WTC11 (cell line): ENCODE measurements at regions not wholly inside any gene's neighbourhood (a gene's known extent, or its start where the extent isn't known, plus 50 kb on each side); places are given as distances from the start of the nearest gene placed in this dataset.

Experiments used
- ATAC-seq: fragments of 200-7000 bp; cut with Tn5 transposase; 2 replicates; pipeline ENCODE4 v1.10.0; 2021; ENCODE audit warnings: mild to moderate bottlenecking, moderate library complexity
- CTCF ChIA-PET: fragments of 300-600 bp; sonication (Branson Sonifier 250); formaldehyde crosslinking; loops from one replicate; lab custom pipeline; 2021; ENCODE audit warnings: antibody characterized with exemption; lab: Charles Lee
- POLR2A ChIA-PET: fragments of 350-600 bp; sonication (Branson Sonifier 250); formaldehyde crosslinking; loops from one replicate; lab custom pipeline; 2021; ENCODE audit warnings: antibody characterized with exemption; lab: Charles Lee
- DNase-seq: peaks from one replicate; pipeline ENCODE4 v3.0.0; 2021; ENCODE audit warnings: low spot score
- H3K27ac Mint-ChIP-seq: 2 replicates; pipeline ENCODE4 v1.8.0; 2021; ENCODE audit warnings: mixed read lengths
- H3K27me3 Mint-ChIP-seq: 2 replicates; pipeline ENCODE4 v1.8.0; 2021; ENCODE audit warnings: low read depth, mild to moderate bottlenecking, moderate library complexity, mixed read lengths
- H3K36me3 Mint-ChIP-seq: 2 replicates; pipeline ENCODE4 v1.8.0; 2021; ENCODE audit warnings: mixed read lengths
- H3K4me1 Mint-ChIP-seq: 2 replicates; pipeline ENCODE4 v1.8.0; 2022; ENCODE audit warnings: mixed read lengths
- H3K4me3 Mint-ChIP-seq: 2 replicates; pipeline ENCODE4 v1.8.0; 2021; ENCODE audit warnings: mild to moderate bottlenecking, moderate library complexity, mixed read lengths
- H3K9me3 Mint-ChIP-seq: 2 replicates; pipeline ENCODE4 v1.8.0; 2021; ENCODE audit warnings: mixed read lengths
- ARID4B ChIP-seq: sonication (generic); formaldehyde crosslinking; IDR thresholded peaks from 2 replicates; pipeline ENCODE4 v1.8.0; 2023; ENCODE audit warnings: missing genetic modification reagents, mild to moderate bottlenecking, borderline replicate concordance
- E2F1 ChIP-seq: sonication (generic); formaldehyde crosslinking; IDR thresholded peaks from 2 replicates; pipeline ENCODE4 v1.8.0; 2022; ENCODE audit warnings: mild to moderate bottlenecking, missing genetic modification reagents
- E2F4 ChIP-seq: sonication (generic); formaldehyde crosslinking; IDR thresholded peaks from 2 replicates; pipeline ENCODE4 v1.8.1; 2022; ENCODE audit warnings: low read depth, mild to moderate bottlenecking, moderate library complexity, missing genetic modification reagents, borderline replicate concordance
- ELF4 ChIP-seq: sonication (generic); formaldehyde crosslinking; IDR thresholded peaks from 2 replicates; pipeline ENCODE4 v1.8.1; 2022; ENCODE audit warnings: low read depth, mild to moderate bottlenecking, moderate library complexity, missing genetic modification reagents
- ESRRA ChIP-seq: sonication (generic); formaldehyde crosslinking; IDR thresholded peaks from 2 replicates; pipeline ENCODE4 v1.8.1; 2022; ENCODE audit warnings: mild to moderate bottlenecking, missing genetic modification reagents, borderline replicate concordance
- ETV6 ChIP-seq: sonication (generic); formaldehyde crosslinking; IDR thresholded peaks from 2 replicates; pipeline ENCODE4 v1.8.1; 2022; ENCODE audit warnings: mild to moderate bottlenecking, missing genetic modification reagents
- GTF2I ChIP-seq: fragments of 250-450 bp; sonication (Bioruptor Pico); conservative IDR thresholded peaks from 2 replicates; pipeline ENCODE4 v1.4.0; 2021; ENCODE audit warnings: mild to moderate bottlenecking
- MAX ChIP-seq: sonication (generic); formaldehyde crosslinking; IDR thresholded peaks from 2 replicates; pipeline ENCODE4 v1.8.0; 2022; ENCODE audit warnings: mild to moderate bottlenecking, missing genetic modification reagents
- MYBL2 ChIP-seq: sonication (generic); formaldehyde crosslinking; IDR thresholded peaks from 2 replicates; pipeline ENCODE4 v1.8.1; 2023; ENCODE audit warnings: mild to moderate bottlenecking, moderate library complexity, missing genetic modification reagents
- NFATC4 ChIP-seq: fragments of 250-450 bp; sonication (Bioruptor Pico); IDR thresholded peaks from 2 replicates; pipeline ENCODE4 v1.9.0; 2021; ENCODE audit warnings: mild to moderate bottlenecking
- NFE2L1 ChIP-seq: sonication (generic); formaldehyde crosslinking; IDR thresholded peaks from 2 replicates; pipeline ENCODE4 v1.8.1; 2023; ENCODE audit warnings: missing genetic modification reagents
- NR3C1 ChIP-seq: sonication (generic); formaldehyde crosslinking; conservative IDR thresholded peaks from 2 replicates; pipeline ENCODE4 v1.8.1; 2023; ENCODE audit warnings: low read depth, mild to moderate bottlenecking, missing genetic modification reagents
- SMAD3 ChIP-seq: sonication (generic); formaldehyde crosslinking; IDR thresholded peaks from 2 replicates; pipeline ENCODE4 v1.8.0; 2022; ENCODE audit warnings: missing genetic modification reagents, mild to moderate bottlenecking, borderline replicate concordance
- ZNF138 ChIP-seq: sonication (generic); formaldehyde crosslinking; conservative IDR thresholded peaks from 2 replicates; pipeline ENCODE4 v1.8.1; 2022; ENCODE audit warnings: mild to moderate bottlenecking, moderate library complexity, missing genetic modification reagents
- ZNF232 ChIP-seq: sonication (generic); formaldehyde crosslinking; IDR thresholded peaks from 2 replicates; pipeline ENCODE4 v1.8.0; 2022; ENCODE audit warnings: mild to moderate bottlenecking, missing genetic modification reagents
- ZNF281 ChIP-seq: sonication (generic); formaldehyde crosslinking; IDR thresholded peaks from 2 replicates; pipeline ENCODE4 v1.8.0; 2023; ENCODE audit warnings: mild to moderate bottlenecking, missing genetic modification reagents
- ZNF512 ChIP-seq: sonication (generic); formaldehyde crosslinking; IDR thresholded peaks from 2 replicates; pipeline ENCODE4 v1.8.1; 2022; ENCODE audit warnings: missing genetic modification reagents, borderline replicate concordance
- TF ChIP-seq, protein P1 (sequence below): sonication (generic); formaldehyde crosslinking; IDR thresholded peaks from 2 replicates; pipeline ENCODE4 v1.8.1; 2023; ENCODE audit warnings: mild to moderate bottlenecking, moderate library complexity, missing genetic modification reagents
- TF ChIP-seq, protein P2 (sequence below): sonication (generic); formaldehyde crosslinking; IDR thresholded peaks from 2 replicates; pipeline ENCODE4 v1.8.1; 2022; ENCODE audit warnings: low read depth, missing genetic modification reagents, borderline replicate concordance

GRCh38 chr5:4883360-4883759 is 256.8 kb upstream of the ADAMTS16 start:
- DNase-seq (no peak), ATAC-seq (no peak)
- Mint-ChIP-seq H3K27me3 (peaks cover 4% of the 10 kb centered on the region), H3K9me3 (no peaks in the 10 kb centered on the region), H3K4me1 (peaks cover 6% of the 10 kb centered on the region), H3K4me3 (no peak overlapping the region), H3K27ac (no peak overlapping the region), H3K36me3 (no peaks in the 10 kb centered on the region)
- ChIA-PET POLR2A (no interaction called here), CTCF (no interaction called here)
- TF ChIP-seq GTF2I (CRISPR knock-in tag) = no peak
- no peak for TF ChIP-seq ZNF512 (CRISPR knock-in tag)
- no peak for TF ChIP-seq ZNF138 (CRISPR knock-in tag)
- no peak for TF ChIP-seq ZNF232
- TF ChIP-seq ESRRA (CRISPR knock-in tag) = no peak
- TF ChIP-seq E2F4 = no peak
- TF ChIP-seq NFE2L1 (CRISPR knock-in tag) = no peak
- no peak for TF ChIP-seq SMAD3 (CRISPR knock-in tag)
- TF ChIP-seq ZNF281 = no peak
- TF ChIP-seq MAX (CRISPR knock-in tag) = no peak
- TF ChIP-seq, protein P1, sequence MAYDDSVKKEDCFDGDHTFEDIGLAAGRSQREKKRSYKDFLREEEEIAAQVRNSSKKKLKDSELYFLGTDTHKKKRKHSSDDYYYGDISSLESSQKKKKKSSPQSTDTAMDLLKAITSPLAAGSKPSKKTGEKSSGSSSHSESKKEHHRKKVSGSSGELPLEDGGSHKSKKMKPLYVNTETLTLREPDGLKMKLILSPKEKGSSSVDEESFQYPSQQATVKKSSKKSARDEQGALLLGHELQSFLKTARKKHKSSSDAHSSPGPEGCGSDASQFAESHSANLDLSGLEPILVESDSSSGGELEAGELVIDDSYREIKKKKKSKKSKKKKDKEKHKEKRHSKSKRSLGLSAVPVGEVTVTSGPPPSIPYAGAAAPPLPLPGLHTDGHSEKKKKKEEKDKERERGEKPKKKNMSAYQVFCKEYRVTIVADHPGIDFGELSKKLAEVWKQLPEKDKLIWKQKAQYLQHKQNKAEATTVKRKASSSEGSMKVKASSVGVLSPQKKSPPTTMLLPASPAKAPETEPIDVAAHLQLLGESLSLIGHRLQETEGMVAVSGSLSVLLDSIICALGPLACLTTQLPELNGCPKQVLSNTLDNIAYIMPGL = no peak
- TF ChIP-seq ETV6 (CRISPR knock-in tag) = no peak

DNA sequence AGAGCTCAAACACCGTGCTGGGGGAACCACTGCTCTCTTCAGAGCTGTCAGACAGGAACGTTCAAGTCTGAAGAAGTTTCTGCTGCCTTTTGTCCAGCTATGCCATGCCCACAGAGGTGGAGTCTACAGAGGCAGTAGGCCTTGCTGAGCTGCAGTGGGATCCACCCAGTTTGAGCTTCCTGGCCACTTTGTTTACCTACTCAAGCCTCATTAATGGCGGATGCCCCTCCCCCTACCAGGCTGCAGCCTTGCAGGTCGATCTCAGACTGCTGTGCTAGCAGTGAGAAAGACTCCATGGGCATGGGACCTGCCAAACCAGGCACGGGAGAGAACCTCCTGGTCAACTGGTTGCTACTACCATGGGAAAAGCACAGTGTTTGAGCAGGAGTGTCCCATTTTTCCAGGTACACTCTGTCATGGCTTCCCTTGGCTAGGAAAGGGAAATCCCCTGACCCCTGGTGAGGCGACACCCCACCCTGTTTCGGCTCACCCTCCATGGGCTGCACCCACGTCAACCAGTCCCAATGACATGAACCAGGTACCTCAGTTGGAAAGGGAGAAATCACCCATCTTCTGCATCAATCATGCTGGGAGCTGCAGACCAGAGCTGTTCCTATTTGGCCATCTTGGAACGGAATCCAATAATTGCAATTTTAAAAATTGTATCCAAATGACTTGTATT is 246.9 kb upstream of the ADAMTS16 start:
- Mint-ChIP-seq H3K9me3 (peaks cover 27% of the 10 kb centered on the region), H3K4me1 (no peaks in the 10 kb centered on the region), H3K4me3 (no peak overlapping the region), H3K27ac (no peak overlapping the region), H3K27me3 (no peaks in the 10 kb centered on the region; the same call in none of the 2 replicates), H3K36me3 (peaks cover 3% of the 10 kb centered on the region; the same call in 1 of the 2 replicates)
- DNase-seq = no peak
- ChIA-PET CTCF (no interaction called here), POLR2A (no interaction called here)
- ATAC-seq = no peak
- TF ChIP-seq ELF4 (CRISPR knock-in tag) (no peak), ARID4B (CRISPR knock-in tag) (no peak), MYBL2 (CRISPR knock-in tag) (no peak), ZNF138 (CRISPR knock-in tag) (no peak), E2F1 (CRISPR knock-in tag) (no peak), NFATC4 (CRISPR knock-in tag) (no peak), NR3C1 (no peak)
- TF ChIP-seq, protein P2, sequence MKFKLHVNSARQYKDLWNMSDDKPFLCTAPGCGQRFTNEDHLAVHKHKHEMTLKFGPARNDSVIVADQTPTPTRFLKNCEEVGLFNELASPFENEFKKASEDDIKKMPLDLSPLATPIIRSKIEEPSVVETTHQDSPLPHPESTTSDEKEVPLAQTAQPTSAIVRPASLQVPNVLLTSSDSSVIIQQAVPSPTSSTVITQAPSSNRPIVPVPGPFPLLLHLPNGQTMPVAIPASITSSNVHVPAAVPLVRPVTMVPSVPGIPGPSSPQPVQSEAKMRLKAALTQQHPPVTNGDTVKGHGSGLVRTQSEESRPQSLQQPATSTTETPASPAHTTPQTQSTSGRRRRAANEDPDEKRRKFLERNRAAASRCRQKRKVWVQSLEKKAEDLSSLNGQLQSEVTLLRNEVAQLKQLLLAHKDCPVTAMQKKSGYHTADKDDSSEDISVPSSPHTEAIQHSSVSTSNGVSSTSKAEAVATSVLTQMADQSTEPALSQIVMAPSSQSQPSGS (CRISPR knock-in tag) = no peak
